ENCODE measurements at regions not wholly inside any gene's neighbourhood (a gene's known extent, or its start where the extent isn't known, plus 50 kb on each side); places are given as distances from the start of the nearest gene placed in this dataset.

- no peak for TF ChIP-seq HDAC2 (IDR thresholded peaks at IDR 0.05; ENCODE audit: borderline replicate concordance in 1 of 2, low read depth in 2 of 2, low read length in 2 of 2)
- no peak for TF ChIP-seq RAD21 (IDR thresholded peaks at IDR 0.05 in 1 of 2, conservative IDR thresholded peaks at IDR 0.05 in 1 of 2; ENCODE audit: low read depth in 2 of 2, low read length in 2 of 2)
- TF ChIP-seq PHF8 (conservative IDR thresholded peaks at IDR 0.05; ENCODE audit: low read depth, low read length): no peak
- TF ChIP-seq NRF1 (IDR thresholded peaks at IDR 0.05; ENCODE audit: low read depth, low read length): no peak
- TF ChIP-seq RFX5 (IDR thresholded peaks at IDR 0.05; ENCODE audit: borderline replicate concordance, low read depth, low read length): no peak
- TF ChIP-seq SIN3A (conservative IDR thresholded peaks at IDR 0.05 in 1 of 2, IDR thresholded peaks at IDR 0.05 in 1 of 2; ENCODE audit: low read depth in 1 of 2, low read length in 2 of 2): no peak
- no peak for TF ChIP-seq CBX5 (IDR thresholded peaks at IDR 0.05; ENCODE audit: low read depth, low read length)
These were observed 198.5 kb downstream of the FBXO8 start (continued) for GRCh38 chr4:174084981-174085380.
